Neutrophil (primary cell): ENCODE measurements at regions not wholly inside any gene's neighbourhood (a gene's known extent, or its start where the extent isn't known, plus 50 kb on each side); places are given as distances from the start of the nearest gene placed in this dataset.
"Not testable (repeated sequence)": the region's sequence is repeated elsewhere in the genome, so short reads cannot be mapped to it uniquely, and the experiment has no call there.

Source experiments
- H3K27ac ChIP-seq: fragments of 200-600 bp; sonication (generic); 2 replicates; pipeline ENCODE4 v1.5.1; 2016; ENCODE audit warnings: mild to moderate bottlenecking, moderate library complexity
- H3K27me3 ChIP-seq: fragments of 200-600 bp; sonication (generic); 2 replicates; pipeline ENCODE4 v1.6.0; 2016; ENCODE audit warnings: mild to moderate bottlenecking
- H3K36me3 ChIP-seq: fragments of 200-600 bp; sonication (generic); 2 replicates; pipeline ENCODE4 v1.5.1; 2017
- H3K4me1 ChIP-seq, 2 experiments: fragments of 200-600 bp in 1 of 2; sonication (generic) in 1 of 2; 1 replicate in 1 of 2; 2 replicates in 1 of 2; pipeline versions ENCODE4 v1.5.1 to v1.6.1; 2013 to 2016; ENCODE audit warnings: low read depth in 1 of 2, low read length in 1 of 2, mild to moderate bottlenecking in 1 of 2, moderate library complexity in 1 of 2; ENCODE audit not compliant: control insufficient read depth in 1 of 2, insufficient read depth in 1 of 2
- H3K4me3 ChIP-seq, 2 experiments: fragments of 200-600 bp in 1 of 2; sonication (generic) in 1 of 2; 1 replicate in 1 of 2; 2 replicates in 1 of 2; pipeline ENCODE4 v1.5.1; 2013 to 2016; ENCODE audit warnings: low read depth in 1 of 2, low read length in 1 of 2, mild to moderate bottlenecking in 1 of 2, moderate library complexity in 1 of 2
- H3K9me3 ChIP-seq: fragments of 200-600 bp; sonication (generic); 2 replicates; pipeline ENCODE4 v1.5.1; 2016
- TF ChIP-seq, protein P1 (sequence below): fragments of 200-600 bp; sonication (generic); IDR thresholded peaks from 2 replicates; pipeline ENCODE4 v1.5.1; 2016; ENCODE audit warnings: antibody characterized with exemption

DNA sequence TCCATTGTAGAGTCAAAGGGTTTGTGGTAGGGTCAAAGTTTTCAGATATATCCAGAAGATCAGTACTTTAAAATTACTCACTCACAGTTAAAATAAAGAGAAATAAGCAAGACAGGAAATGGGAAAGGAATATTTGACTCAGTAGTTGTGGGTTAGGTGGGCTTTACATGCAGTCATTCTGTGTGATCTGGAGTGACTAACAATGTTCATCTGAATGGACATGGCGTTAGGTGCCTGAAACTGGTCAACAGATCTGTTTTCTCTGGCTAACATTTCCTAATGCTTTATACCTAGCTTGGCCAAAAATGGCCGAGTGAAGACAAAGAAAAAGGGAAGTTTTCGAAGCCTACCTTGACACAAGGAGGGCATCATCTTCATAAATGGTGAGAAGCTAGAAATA lies 133.4 kb upstream of the SATB1 start:
- H3K9me3 ChIP-seq = no peaks in the 10 kb centered on the region
- H3K36me3 ChIP-seq = no peaks in the 10 kb centered on the region
- no peak overlapping the region for H3K27ac ChIP-seq
- no peak overlapping the region for H3K4me3 ChIP-seq
- H3K4me1 ChIP-seq = peaks cover 0 to 3% of the 10 kb centered on the region in 2 experiments
- TF ChIP-seq, protein P1, sequence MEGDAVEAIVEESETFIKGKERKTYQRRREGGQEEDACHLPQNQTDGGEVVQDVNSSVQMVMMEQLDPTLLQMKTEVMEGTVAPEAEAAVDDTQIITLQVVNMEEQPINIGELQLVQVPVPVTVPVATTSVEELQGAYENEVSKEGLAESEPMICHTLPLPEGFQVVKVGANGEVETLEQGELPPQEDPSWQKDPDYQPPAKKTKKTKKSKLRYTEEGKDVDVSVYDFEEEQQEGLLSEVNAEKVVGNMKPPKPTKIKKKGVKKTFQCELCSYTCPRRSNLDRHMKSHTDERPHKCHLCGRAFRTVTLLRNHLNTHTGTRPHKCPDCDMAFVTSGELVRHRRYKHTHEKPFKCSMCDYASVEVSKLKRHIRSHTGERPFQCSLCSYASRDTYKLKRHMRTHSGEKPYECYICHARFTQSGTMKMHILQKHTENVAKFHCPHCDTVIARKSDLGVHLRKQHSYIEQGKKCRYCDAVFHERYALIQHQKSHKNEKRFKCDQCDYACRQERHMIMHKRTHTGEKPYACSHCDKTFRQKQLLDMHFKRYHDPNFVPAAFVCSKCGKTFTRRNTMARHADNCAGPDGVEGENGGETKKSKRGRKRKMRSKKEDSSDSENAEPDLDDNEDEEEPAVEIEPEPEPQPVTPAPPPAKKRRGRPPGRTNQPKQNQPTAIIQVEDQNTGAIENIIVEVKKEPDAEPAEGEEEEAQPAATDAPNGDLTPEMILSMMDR = no peak
- H3K27me3 ChIP-seq = no peaks in the 10 kb centered on the region

DNA sequence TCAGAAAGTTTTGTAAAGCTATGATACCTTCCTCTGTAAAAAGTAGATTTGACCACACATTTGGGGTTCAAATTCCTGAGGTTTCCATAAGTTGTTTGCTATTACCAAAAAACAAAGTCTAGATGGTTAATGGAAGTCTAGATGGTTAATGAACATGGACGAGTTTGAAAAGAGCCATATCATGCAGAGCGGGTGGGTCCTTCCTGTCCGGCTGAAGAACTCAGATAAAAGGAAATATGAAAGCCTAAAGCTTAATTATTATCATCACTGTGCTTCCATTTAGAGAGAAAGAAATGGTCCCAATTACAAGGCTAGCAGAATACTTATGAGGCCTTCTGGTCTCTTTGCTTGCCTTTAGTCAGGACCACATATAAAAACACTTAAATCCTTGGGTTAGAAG lies 132.1 kb upstream of the SATB1 start:
- Histone ChIP-seq H3K36me3 (no peaks in the 10 kb centered on the region), H3K4me1 (peaks cover 0 to 3% of the 10 kb centered on the region in 2 experiments), H3K27ac (no peak overlapping the region), H3K9me3 (no peaks in the 10 kb centered on the region), H3K4me3 (no peak overlapping the region), H3K27me3 (no peaks in the 10 kb centered on the region)
- TF ChIP-seq, protein P1 = no peak

DNA sequence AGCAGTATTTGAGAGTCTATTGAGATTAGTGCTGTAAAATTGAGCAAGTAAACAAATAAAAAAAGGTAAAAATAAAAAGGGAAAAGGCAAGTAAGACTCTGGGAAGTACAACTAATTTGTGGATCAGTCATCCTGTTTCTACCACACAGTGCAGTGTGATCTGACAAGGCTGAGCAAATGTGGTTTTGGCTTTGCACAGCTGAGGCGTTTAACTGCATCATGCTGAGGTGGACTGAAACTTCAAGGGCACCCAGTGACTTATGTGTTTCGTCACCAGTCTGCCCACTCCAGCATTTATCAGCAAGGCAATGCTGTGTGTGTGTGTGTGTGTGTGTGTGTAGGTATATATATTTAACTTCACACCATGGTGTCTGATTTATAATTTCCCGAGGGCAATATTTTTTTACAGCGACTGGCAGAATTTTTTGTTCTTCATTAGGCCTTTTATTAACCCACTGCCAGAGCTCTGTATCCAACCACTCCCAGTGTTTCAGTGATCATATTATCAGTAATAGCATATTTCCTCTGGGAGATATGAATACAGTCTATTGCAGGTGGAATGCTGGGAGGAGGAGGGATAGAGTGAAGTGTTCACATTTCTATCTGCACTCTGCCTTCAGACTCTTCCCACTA lies 131.5 kb upstream of the SATB1 start:
- H3K27me3 ChIP-seq = no peaks in the 10 kb centered on the region
- no peaks in the 10 kb centered on the region for H3K9me3 ChIP-seq
- TF ChIP-seq, protein P1 = no peak
- H3K36me3 ChIP-seq = no peaks in the 10 kb centered on the region
- H3K27ac ChIP-seq = no peak overlapping the region
- peaks cover 0 to 3% of the 10 kb centered on the region in 2 experiments for H3K4me1 ChIP-seq
- no peak overlapping the region for H3K4me3 ChIP-seq

DNA sequence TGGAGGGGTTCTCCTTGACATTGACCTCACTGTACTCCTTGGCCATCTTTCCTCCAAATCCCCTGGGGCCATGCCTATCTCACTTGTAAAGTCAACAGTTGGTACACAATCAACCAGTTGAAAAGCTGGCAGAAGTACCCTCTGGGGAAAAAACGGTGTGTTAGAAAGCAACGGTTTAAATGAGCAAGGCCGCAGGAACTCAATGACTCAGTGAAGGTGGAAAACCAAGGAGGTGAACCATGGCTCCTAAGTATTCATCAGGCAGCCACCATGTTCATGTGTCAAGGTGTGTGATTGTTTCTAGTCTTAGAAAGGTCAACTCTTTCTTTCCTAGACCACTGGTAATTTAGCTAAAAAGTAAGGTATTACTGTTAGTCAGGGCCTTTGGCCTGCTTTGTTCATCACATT lies 130.9 kb upstream of the SATB1 start:
- H3K36me3 ChIP-seq = no peaks in the 10 kb centered on the region
- TF ChIP-seq, protein P1 = no peak
- no peaks in the 10 kb centered on the region for H3K9me3 ChIP-seq
- peaks cover 0 to 3% of the 10 kb centered on the region in 2 experiments for H3K4me1 ChIP-seq
- H3K27ac ChIP-seq = no peak overlapping the region
- no peak overlapping the region for H3K4me3 ChIP-seq
- no peaks in the 10 kb centered on the region for H3K27me3 ChIP-seq

DNA sequence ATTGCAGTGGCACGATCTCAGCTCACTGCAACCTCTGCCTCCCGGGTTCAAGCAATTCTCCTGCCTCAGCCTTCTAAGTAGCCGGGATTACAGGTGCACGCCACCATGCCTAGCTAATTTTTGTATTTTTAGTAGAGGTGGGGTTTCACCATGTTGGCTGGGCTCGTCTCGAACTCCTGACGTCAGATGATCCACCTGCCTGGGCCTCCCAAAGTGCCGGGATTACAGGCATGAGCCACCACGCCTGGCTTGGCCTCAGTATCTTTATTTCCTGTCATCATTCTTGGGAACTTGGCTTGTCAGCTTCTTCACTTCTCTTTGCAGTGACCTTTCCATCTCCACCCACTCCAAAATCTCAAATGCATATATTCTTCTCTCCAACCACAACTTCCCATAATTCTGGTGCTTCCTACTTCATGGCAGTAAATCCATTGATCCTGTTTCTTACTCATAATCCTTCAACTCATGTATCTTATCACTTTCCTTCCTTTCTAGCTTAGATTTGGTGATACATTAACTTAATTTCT lies 127.5 kb upstream of the SATB1 start:
- H3K4me1 ChIP-seq, H3K36me3 ChIP-seq, H3K9me3 ChIP-seq, H3K27me3 ChIP-seq, H3K27ac ChIP-seq, H3K4me3 ChIP-seq: not testable (repeated sequence)

DNA sequence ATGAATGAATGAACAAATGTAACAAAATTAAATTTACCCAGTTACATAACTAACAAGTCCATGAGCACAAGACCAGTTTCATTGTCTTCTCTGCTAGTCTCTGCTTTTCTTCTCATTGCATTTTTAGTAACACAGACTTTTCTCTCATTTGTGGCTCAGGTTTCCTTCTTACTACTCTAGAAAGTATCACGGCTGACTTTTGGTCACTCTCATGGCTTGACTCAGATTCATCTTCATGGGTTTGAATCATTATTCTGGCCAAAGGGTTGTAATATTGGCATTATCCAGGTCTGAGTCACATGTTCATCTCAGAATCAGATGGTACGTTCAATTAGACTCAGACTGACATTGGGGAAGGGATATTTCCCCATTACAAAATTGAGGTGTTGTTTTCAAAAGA lies 121.5 kb upstream of the SATB1 start:
- Histone ChIP-seq H3K27me3 (no peaks in the 10 kb centered on the region), H3K27ac (no peak overlapping the region), H3K4me1 (no peaks in the 10 kb centered on the region), H3K9me3 (no peaks in the 10 kb centered on the region), H3K36me3 (no peaks in the 10 kb centered on the region), H3K4me3 (no peak overlapping the region)
- TF ChIP-seq, protein P1 = no peak
